ENCODE measurements at regions not wholly inside any gene's neighbourhood (a gene's known extent, or its start where the extent isn't known, plus 50 kb on each side); places are given as distances from the start of the nearest gene placed in this dataset.

GRCh38 chr6:14644381-14644780, 526.8 kb downstream of the CD83 start:
- no peaks in the 10 kb centered on the region for H3K36me3 ChIP-seq (replicated peaks)
- in situ Hi-C loops (cut with HindIII; ENCODE audit: low pct_ligation_motif_present, low sequenced_read_pairs): no loop called here
- no peak overlapping the region for H3K4me3 ChIP-seq (ENCODE audit: low read depth, low read length)
- DNase-seq: no peak
- no peak overlapping the region for H3K27ac ChIP-seq
- TF ChIP-seq, protein P1, sequence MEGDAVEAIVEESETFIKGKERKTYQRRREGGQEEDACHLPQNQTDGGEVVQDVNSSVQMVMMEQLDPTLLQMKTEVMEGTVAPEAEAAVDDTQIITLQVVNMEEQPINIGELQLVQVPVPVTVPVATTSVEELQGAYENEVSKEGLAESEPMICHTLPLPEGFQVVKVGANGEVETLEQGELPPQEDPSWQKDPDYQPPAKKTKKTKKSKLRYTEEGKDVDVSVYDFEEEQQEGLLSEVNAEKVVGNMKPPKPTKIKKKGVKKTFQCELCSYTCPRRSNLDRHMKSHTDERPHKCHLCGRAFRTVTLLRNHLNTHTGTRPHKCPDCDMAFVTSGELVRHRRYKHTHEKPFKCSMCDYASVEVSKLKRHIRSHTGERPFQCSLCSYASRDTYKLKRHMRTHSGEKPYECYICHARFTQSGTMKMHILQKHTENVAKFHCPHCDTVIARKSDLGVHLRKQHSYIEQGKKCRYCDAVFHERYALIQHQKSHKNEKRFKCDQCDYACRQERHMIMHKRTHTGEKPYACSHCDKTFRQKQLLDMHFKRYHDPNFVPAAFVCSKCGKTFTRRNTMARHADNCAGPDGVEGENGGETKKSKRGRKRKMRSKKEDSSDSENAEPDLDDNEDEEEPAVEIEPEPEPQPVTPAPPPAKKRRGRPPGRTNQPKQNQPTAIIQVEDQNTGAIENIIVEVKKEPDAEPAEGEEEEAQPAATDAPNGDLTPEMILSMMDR (IDR thresholded peaks at IDR 0.05; ENCODE audit: low read depth, low read length, missing control alignments): no peak
- no peaks in the 10 kb centered on the region for H3K27me3 ChIP-seq (replicated peaks)

DNA sequence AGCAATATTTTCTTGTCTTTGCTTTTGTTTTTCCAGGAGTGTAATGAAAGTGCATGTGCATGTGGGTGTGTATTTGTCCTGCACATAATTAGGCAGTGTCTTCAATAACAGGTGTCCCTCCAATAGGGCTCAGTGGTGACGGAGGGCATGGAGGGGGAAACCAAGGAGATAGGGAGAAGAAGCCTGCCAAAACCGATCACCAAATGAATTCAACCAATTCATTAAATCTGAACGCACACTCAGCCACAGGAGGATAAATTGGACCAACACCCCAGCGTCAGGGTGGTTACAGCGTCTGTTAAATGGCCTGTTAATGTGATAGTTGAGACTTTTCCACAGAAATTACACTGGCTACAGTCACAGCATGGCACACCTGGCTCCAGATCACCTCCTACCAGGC, 527.6 kb downstream of the CD83 start:
- no peak overlapping the region for H3K27ac ChIP-seq
- in situ Hi-C loops (cut with HindIII; ENCODE audit: low pct_ligation_motif_present, low sequenced_read_pairs): no loop called here

GRCh38 chr6:14645841-14646240, 528.3 kb downstream of the CD83 start:
- Histone ChIP-seq H3K36me3 (replicated peaks) (no peaks in the 10 kb centered on the region), H3K27ac (no peak overlapping the region), H3K4me3 (ENCODE audit: low read depth, low read length) (no peak overlapping the region), H3K27me3 (replicated peaks) (no peaks in the 10 kb centered on the region)
- TF ChIP-seq, protein P1 (IDR thresholded peaks at IDR 0.05; ENCODE audit: low read depth, low read length, missing control alignments): no peak
- in situ Hi-C loops (cut with HindIII; ENCODE audit: low pct_ligation_motif_present, low sequenced_read_pairs): no loop called here
- no peak for DNase-seq

More for the DNA sequence above, 527.6 kb downstream of the CD83 start:
- Histone ChIP-seq H3K4me3 (ENCODE audit: low read depth, low read length) (no peak overlapping the region), H3K36me3 (replicated peaks) (no peaks in the 10 kb centered on the region), H3K27me3 (replicated peaks) (no peaks in the 10 kb centered on the region)
- no peak for DNase-seq
- TF ChIP-seq, protein P1 (IDR thresholded peaks at IDR 0.05; ENCODE audit: low read depth, low read length, missing control alignments): no peak

GRCh38 chr6:14646371-14646770, 528.8 kb downstream of the CD83 start:
- Histone ChIP-seq H3K36me3 (replicated peaks) (no peaks in the 10 kb centered on the region), H3K4me3 (ENCODE audit: low read depth, low read length) (no peak overlapping the region), H3K27me3 (replicated peaks) (no peaks in the 10 kb centered on the region), H3K27ac (no peak overlapping the region)
- in situ Hi-C loops (cut with HindIII; ENCODE audit: low pct_ligation_motif_present, low sequenced_read_pairs): no loop called here
- DNase-seq: no peak
- TF ChIP-seq, protein P1 (IDR thresholded peaks at IDR 0.05; ENCODE audit: low read depth, low read length, missing control alignments): no peak

DNA sequence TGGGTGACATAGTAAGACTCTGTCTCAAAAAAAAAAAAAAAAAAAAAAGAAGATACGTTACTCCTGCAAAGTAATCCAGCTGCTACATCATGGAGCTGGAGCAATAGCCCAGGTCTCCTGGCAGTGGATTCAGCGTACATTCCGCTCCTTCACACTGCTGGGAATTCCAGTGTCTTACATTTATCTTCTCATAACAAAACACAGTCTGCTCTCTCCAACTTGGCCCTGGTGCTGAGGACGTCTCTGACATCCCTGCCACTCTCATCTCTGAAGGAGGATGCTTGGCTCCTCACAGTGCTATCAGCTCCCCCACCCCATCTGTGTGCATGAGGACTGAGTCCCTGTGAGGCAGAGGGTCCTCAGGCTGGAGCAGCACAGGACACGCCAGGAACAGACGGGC, 529.8 kb downstream of the CD83 start:
- Histone ChIP-seq H3K36me3 (replicated peaks) (no peaks in the 10 kb centered on the region), H3K4me3 (ENCODE audit: low read depth, low read length) (no peak overlapping the region), H3K27ac (no peak overlapping the region), H3K27me3 (replicated peaks) (no peaks in the 10 kb centered on the region)
- in situ Hi-C loops (cut with HindIII; ENCODE audit: low pct_ligation_motif_present, low sequenced_read_pairs): no loop called here
- TF ChIP-seq, protein P1 (IDR thresholded peaks at IDR 0.05; ENCODE audit: low read depth, low read length, missing control alignments): no peak
- no peak for DNase-seq

GRCh38 chr6:14652536-14652935, 535.0 kb downstream of the CD83 start:
- Histone ChIP-seq H3K27ac (no peak overlapping the region), H3K36me3 (replicated peaks) (no peaks in the 10 kb centered on the region), H3K27me3 (replicated peaks) (no peaks in the 10 kb centered on the region), H3K4me3 (ENCODE audit: low read depth, low read length) (no peak overlapping the region)
- TF ChIP-seq, protein P1 (IDR thresholded peaks at IDR 0.05; ENCODE audit: low read depth, low read length, missing control alignments): no peak
- in situ Hi-C loops (cut with HindIII; ENCODE audit: low pct_ligation_motif_present, low sequenced_read_pairs): no loop called here
- DNase-seq: no peak
